H9 (cell line): ENCODE measurements at regions not wholly inside any gene's neighbourhood (a gene's known extent, or its start where the extent isn't known, plus 50 kb on each side); places are given as distances from the start of the nearest gene placed in this dataset.

Experiments
- DNase-seq: peaks from one replicate; pipeline ENCODE4 v3.0.0-alpha.2; 2017
- H2AFZ ChIP-seq: one replicate; pipeline ENCODE4 v1.6.1; 2013; ENCODE audit warnings: mild to moderate bottlenecking, low read length, control low read depth, moderate library complexity
- H2AK5ac ChIP-seq: 2 replicates; pipeline ENCODE4 v1.6.1; 2013; ENCODE audit warnings: low read length, control low read depth, mixed read lengths; ENCODE audit not compliant: insufficient read length
- H2BK120ac ChIP-seq: one replicate; pipeline ENCODE4 v1.6.1; 2013; ENCODE audit warnings: low read depth, mild to moderate bottlenecking, low read length, control low read depth, inconsistent platforms; ENCODE audit not compliant: poor library complexity, severe bottlenecking
- H2BK12ac ChIP-seq: 2 replicates; pipeline ENCODE4 v1.6.1; 2013; ENCODE audit warnings: low read length, control low read depth, mixed read lengths, low read depth; ENCODE audit not compliant: insufficient read length
- H2BK15ac ChIP-seq: 2 replicates; pipeline ENCODE4 v1.6.1; 2013; ENCODE audit warnings: low read depth, low read length, control low read depth
- H2BK20ac ChIP-seq: one replicate; pipeline ENCODE4 v1.6.1; 2013; ENCODE audit warnings: low read depth, mild to moderate bottlenecking, low read length, control low read depth, inconsistent platforms; ENCODE audit not compliant: poor library complexity, severe bottlenecking
- H2BK5ac ChIP-seq: 2 replicates; pipeline ENCODE4 v1.6.1; 2013; ENCODE audit warnings: low read length, control low read depth, mixed read lengths; ENCODE audit not compliant: insufficient read length
- H3K14ac ChIP-seq: 2 replicates; pipeline ENCODE4 v1.6.1; 2013; ENCODE audit warnings: low read length, control low read depth; ENCODE audit not compliant: insufficient read depth
- H3K18ac ChIP-seq: 2 replicates; pipeline ENCODE4 v1.6.1; 2013; ENCODE audit warnings: low read depth, mild to moderate bottlenecking, mixed read lengths, low read length, control low read depth; ENCODE audit not compliant: insufficient read length
- H3K23ac ChIP-seq: 2 replicates; pipeline ENCODE4 v1.6.1; 2013; ENCODE audit warnings: low read length, control low read depth, mixed read lengths, low read depth; ENCODE audit not compliant: insufficient read length
- H3K23me2 ChIP-seq: 2 replicates; pipeline ENCODE4 v1.6.1; 2013; ENCODE audit warnings: low read depth, mild to moderate bottlenecking, mixed read lengths, low read length, control low read depth; ENCODE audit not compliant: insufficient read length, poor library complexity, severe bottlenecking
- H3K27ac ChIP-seq: 2 replicates; pipeline ENCODE4 v1.5.1; 2013; ENCODE audit warnings: low read length, control low read depth, mixed read lengths, low read depth; ENCODE audit not compliant: insufficient read length
- H3K27me3 ChIP-seq: 2 replicates; pipeline ENCODE4 v1.6.1; 2013; ENCODE audit warnings: low read length, control low read depth, inconsistent platforms; ENCODE audit not compliant: insufficient read depth
- H3K4ac ChIP-seq: 2 replicates; pipeline ENCODE4 v1.6.1; 2013; ENCODE audit warnings: low read depth, mild to moderate bottlenecking, control low read depth, inconsistent platforms, low read length, moderate library complexity
- H3K4me1 ChIP-seq: 2 replicates; pipeline ENCODE4 v1.6.1; 2013; ENCODE audit warnings: low read length, control low read depth, inconsistent platforms; ENCODE audit not compliant: insufficient read depth
- H3K4me2 ChIP-seq: 2 replicates; pipeline ENCODE4 v1.6.1; 2013; ENCODE audit warnings: low read length, control low read depth, mixed read lengths; ENCODE audit not compliant: insufficient read length, insufficient read depth
- H3K56ac ChIP-seq: 2 replicates; pipeline ENCODE4 v1.6.1; 2013; ENCODE audit warnings: low read depth, mild to moderate bottlenecking, mixed read lengths, low read length, control low read depth; ENCODE audit not compliant: insufficient read length
- H3K79me1 ChIP-seq: 2 replicates; pipeline ENCODE4 v1.6.1; 2013; ENCODE audit warnings: low read depth, mild to moderate bottlenecking, moderate library complexity, low read length, control low read depth, inconsistent platforms; ENCODE audit not compliant: insufficient read depth, poor library complexity, severe bottlenecking
- H3K79me2 ChIP-seq: 2 replicates; pipeline ENCODE4 v1.6.1; 2013; ENCODE audit warnings: low read length, control low read depth, inconsistent platforms; ENCODE audit not compliant: insufficient read depth
- H3K9ac ChIP-seq: 2 replicates; pipeline ENCODE4 v1.6.1; 2013; ENCODE audit warnings: low read length, control low read depth, mixed read lengths; ENCODE audit not compliant: insufficient read length; ENCODE audit errors: extremely low read depth
- H3K9me3 ChIP-seq: one replicate; pipeline ENCODE4 v1.6.1; 2013; ENCODE audit warnings: low read depth, low read length, inconsistent platforms; ENCODE audit not compliant: control insufficient read depth
- H3T11ph ChIP-seq: one replicate; pipeline ENCODE4 v1.6.1; 2013; ENCODE audit warnings: mild to moderate bottlenecking, low read length, control low read depth, inconsistent platforms
- H4K20me1 ChIP-seq: one replicate; pipeline ENCODE4 v1.6.1; 2013; ENCODE audit not compliant: control insufficient read depth, insufficient read length, insufficient read depth
- H4K5ac ChIP-seq: 2 replicates; pipeline ENCODE4 v1.6.1; 2013; ENCODE audit warnings: low read depth, mild to moderate bottlenecking, mixed read lengths, low read length, control low read depth; ENCODE audit not compliant: insufficient read length
- H4K8ac ChIP-seq: replicated peaks from 2 replicates; pipeline ENCODE4 v1.6.1; 2013; ENCODE audit warnings: low read length, control low read depth, mixed read lengths, low read depth; ENCODE audit not compliant: insufficient read length
- H4K91ac ChIP-seq: 2 replicates; pipeline ENCODE4 v1.6.1; 2013; ENCODE audit warnings: low read depth, mild to moderate bottlenecking, moderate library complexity, mixed read lengths, low read length, control low read depth; ENCODE audit not compliant: insufficient read length
- H3K27ac Mint-ChIP-seq, 3 experiments: 2 replicates in 2 of 3; 3 replicates in 1 of 3; pipeline ENCODE4 v1.8.0; 2020 to 2021; ENCODE audit warnings: mixed read lengths in 3 of 3, mild to moderate bottlenecking in 1 of 3, moderate library complexity in 1 of 3
- H3K27me3 Mint-ChIP-seq: 2 replicates; pipeline ENCODE4 v1.8.0; 2021; ENCODE audit warnings: low read depth, mild to moderate bottlenecking, moderate library complexity, mixed read lengths
- H3K36me3 Mint-ChIP-seq, 3 experiments: 2 replicates in 2 of 3; 3 replicates in 1 of 3; pipeline ENCODE4 v1.8.0; 2020 to 2021; ENCODE audit warnings: low read depth in 3 of 3, mixed read lengths in 3 of 3; ENCODE audit not compliant: insufficient read depth in 1 of 3
- H3K4me1 Mint-ChIP-seq, 2 experiments: 2 replicates each; pipeline ENCODE4 v1.8.0; 2020; ENCODE audit warnings: mixed read lengths in 2 of 2
- H3K4me3 Mint-ChIP-seq, 2 experiments: 2 replicates in 1 of 2; 3 replicates in 1 of 2; pipeline ENCODE4 v1.8.0; 2020 to 2021; ENCODE audit warnings: mild to moderate bottlenecking in 2 of 2, mixed read lengths in 2 of 2, moderate library complexity in 1 of 2
- H3K9me3 Mint-ChIP-seq, 2 experiments: 2 replicates in 1 of 2; 3 replicates in 1 of 2; pipeline ENCODE4 v1.8.0; 2020; ENCODE audit warnings: mild to moderate bottlenecking in 2 of 2, mixed read lengths in 2 of 2, moderate library complexity in 1 of 2
- CTCF ChIP-seq: fragments of 200-600 bp; sonication (generic); conservative IDR thresholded peaks from 3 replicates; pipeline ENCODE4 v1.8.0; 2021; ENCODE audit warnings: antibody characterized with exemption, mild to moderate bottlenecking
- WGBS: extraction: QIAGEN DNeasy Blood & Tissue Kit; methylation state at CpG from one replicate; pipeline ENCODE4 v1.1.7; 2013; ENCODE audit warnings: missing lambda C conversion rate, low lambda C conversion rate, mixed read lengths; ENCODE audit not compliant: insufficient read length; ENCODE audit errors: extremely low coverage; 5-methylcytosine and 5-hydroxymethylcytosine counted together

GRCh38 chr13:68152414-68152813 is 922.3 kb upstream of the PCDH9 start:
- H2BK20ac ChIP-seq: no peak overlapping the region
- no peak for TF ChIP-seq CTCF
- H2BK15ac ChIP-seq: no peak overlapping the region
- H3K79me1 ChIP-seq: no peaks in the 10 kb centered on the region
- no peak overlapping the region for H3K4me2 ChIP-seq
- H2AK5ac ChIP-seq: no peak overlapping the region
- H3K27me3 Mint-ChIP-seq: no peaks in the 10 kb centered on the region
- H3K9me3 ChIP-seq: no peaks in the 10 kb centered on the region
- no peak overlapping the region for H3K18ac ChIP-seq
- no peak overlapping the region for H3K14ac ChIP-seq
- no peaks in the 10 kb centered on the region for H3K27me3 ChIP-seq
- no peak overlapping the region for H2BK5ac ChIP-seq
- H4K5ac ChIP-seq: no peak overlapping the region
- peaks cover 2 to 26% (median 4%) of the 10 kb centered on the region in 3 experiments for H3K36me3 Mint-ChIP-seq
- H2BK12ac ChIP-seq: no peak overlapping the region
- H3K79me2 ChIP-seq: no peaks in the 10 kb centered on the region
- no peak overlapping the region for H3K56ac ChIP-seq
- H4K8ac ChIP-seq: no peak overlapping the region
- WGBS: no CpG with 5 or more reads among the region's 4 CpGs
- no peak overlapping the region for H3K27ac Mint-ChIP-seq
- H4K20me1 ChIP-seq: no peaks in the 10 kb centered on the region
- H3K27ac ChIP-seq: no peak overlapping the region
- no peak overlapping the region for H3K23ac ChIP-seq
- H2BK120ac ChIP-seq: no peak overlapping the region
- H3K23me2 ChIP-seq: no peaks in the 10 kb centered on the region
- DNase-seq: no peak
- no peak overlapping the region for H3K4ac ChIP-seq
- no peak overlapping the region for H2AFZ ChIP-seq
- H3K4me1 ChIP-seq: no peaks in the 10 kb centered on the region
- H3K4me1 Mint-ChIP-seq: no peaks in the 10 kb centered on the region
- H3K4me3 Mint-ChIP-seq: no peak overlapping the region
- no peak overlapping the region for H3T11ph ChIP-seq
- peaks cover 6 to 16% of the 10 kb centered on the region in 2 experiments; a peak in 4 of 5 replicates for H3K9me3 Mint-ChIP-seq
- H4K91ac ChIP-seq: no peak overlapping the region
- no peak overlapping the region for H3K9ac ChIP-seq
